ENCODE measurements at regions not wholly inside any gene's neighbourhood (a gene's known extent, or its start where the extent isn't known, plus 50 kb on each side); places are given as distances from the start of the nearest gene placed in this dataset.

DNA sequence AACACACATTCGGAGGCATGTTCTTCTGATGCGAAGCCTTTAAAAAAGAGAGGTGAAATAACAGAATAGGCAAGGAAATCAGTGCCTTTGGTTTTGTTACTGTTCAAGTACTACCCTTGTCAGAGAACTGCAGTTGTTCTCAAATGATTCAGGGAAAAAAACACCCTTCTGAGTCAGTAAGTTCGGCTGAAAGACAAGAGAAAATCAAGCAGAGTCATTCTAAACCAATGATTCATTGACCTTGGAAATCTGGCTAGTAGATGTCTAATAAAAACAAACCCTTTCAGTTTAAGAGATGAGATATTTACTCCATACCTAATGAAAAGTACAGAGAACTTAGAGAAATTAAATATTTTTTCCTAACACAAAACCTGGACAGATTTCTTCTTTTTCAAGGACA lies 72.7 kb upstream of the ABI3BP start:
- Mint-ChIP-seq H3K27ac (ENCODE audit: unreplicated experiment) (no peak overlapping the region), H3K4me3 (ENCODE audit: unreplicated experiment) (no peak overlapping the region), H3K27me3 (ENCODE audit: unreplicated experiment) (no peaks in the 10 kb centered on the region), H3K9me3 (ENCODE audit: unreplicated experiment) (no peaks in the 10 kb centered on the region), H3K4me1 (ENCODE audit: low read depth, unreplicated experiment) (no peaks in the 10 kb centered on the region), H3K36me3 (ENCODE audit: unreplicated experiment) (no peaks in the 10 kb centered on the region)
- TF ChIP-seq, protein P1, sequence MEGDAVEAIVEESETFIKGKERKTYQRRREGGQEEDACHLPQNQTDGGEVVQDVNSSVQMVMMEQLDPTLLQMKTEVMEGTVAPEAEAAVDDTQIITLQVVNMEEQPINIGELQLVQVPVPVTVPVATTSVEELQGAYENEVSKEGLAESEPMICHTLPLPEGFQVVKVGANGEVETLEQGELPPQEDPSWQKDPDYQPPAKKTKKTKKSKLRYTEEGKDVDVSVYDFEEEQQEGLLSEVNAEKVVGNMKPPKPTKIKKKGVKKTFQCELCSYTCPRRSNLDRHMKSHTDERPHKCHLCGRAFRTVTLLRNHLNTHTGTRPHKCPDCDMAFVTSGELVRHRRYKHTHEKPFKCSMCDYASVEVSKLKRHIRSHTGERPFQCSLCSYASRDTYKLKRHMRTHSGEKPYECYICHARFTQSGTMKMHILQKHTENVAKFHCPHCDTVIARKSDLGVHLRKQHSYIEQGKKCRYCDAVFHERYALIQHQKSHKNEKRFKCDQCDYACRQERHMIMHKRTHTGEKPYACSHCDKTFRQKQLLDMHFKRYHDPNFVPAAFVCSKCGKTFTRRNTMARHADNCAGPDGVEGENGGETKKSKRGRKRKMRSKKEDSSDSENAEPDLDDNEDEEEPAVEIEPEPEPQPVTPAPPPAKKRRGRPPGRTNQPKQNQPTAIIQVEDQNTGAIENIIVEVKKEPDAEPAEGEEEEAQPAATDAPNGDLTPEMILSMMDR (IDR thresholded peaks at IDR 0.05; ENCODE audit: partially characterized antibody, unreplicated experiment): no peak
- DNase-seq: no peak

DNA sequence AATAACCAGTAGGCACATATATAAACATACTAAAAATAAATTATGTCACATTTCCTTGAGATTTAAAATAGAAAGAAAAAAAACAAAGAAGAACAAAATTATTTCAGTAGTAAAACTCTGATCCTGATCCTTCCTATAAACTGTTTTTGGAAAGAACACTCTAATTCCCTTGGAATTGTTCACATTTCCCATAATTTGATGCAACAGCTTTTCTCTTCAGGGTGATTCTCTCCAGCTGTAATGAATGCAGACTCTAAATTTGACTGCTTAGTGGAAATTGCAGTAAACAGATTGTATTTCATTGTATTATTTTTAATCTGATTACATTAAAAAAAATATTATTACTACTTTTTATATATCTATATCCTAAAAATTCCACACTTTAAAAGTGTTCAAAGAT lies 70.2 kb upstream of the ABI3BP start:
- peaks cover 9% of the 10 kb centered on the region for H3K36me3 Mint-ChIP-seq (ENCODE audit: unreplicated experiment)
- DNase-seq: no peak
- H3K27me3 Mint-ChIP-seq (ENCODE audit: unreplicated experiment): no peaks in the 10 kb centered on the region
- TF ChIP-seq, protein P1 (IDR thresholded peaks at IDR 0.05; ENCODE audit: partially characterized antibody, unreplicated experiment): no peak
- no peaks in the 10 kb centered on the region for H3K4me1 Mint-ChIP-seq (ENCODE audit: low read depth, unreplicated experiment)
- H3K27ac Mint-ChIP-seq (ENCODE audit: unreplicated experiment): no peak overlapping the region
- no peak overlapping the region for H3K4me3 Mint-ChIP-seq (ENCODE audit: unreplicated experiment)
- H3K9me3 Mint-ChIP-seq (ENCODE audit: unreplicated experiment): no peaks in the 10 kb centered on the region

DNA sequence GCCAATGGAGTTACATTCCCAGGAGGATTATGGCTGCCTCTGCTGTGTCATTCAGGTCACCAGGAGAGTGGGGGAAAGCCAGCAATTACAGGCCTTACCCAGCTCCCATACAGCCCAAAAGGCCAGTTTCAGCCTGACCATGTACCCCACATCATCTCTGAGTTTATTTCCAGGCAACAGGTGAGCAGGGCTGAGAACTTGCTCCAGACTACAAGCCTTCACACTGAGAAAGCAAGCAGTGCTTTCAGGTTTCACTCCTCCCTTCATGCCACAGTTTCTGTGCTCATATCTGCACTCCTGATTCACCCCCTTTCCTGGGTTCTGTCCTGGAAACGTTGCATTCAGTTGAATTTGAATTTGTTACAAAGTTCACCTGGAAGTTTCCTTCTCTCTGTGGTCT lies 68.1 kb upstream of the ABI3BP start:
- no peak for DNase-seq
- Mint-ChIP-seq H3K27ac (ENCODE audit: unreplicated experiment) (no peak overlapping the region), H3K4me3 (ENCODE audit: unreplicated experiment) (no peak overlapping the region), H3K4me1 (ENCODE audit: low read depth, unreplicated experiment) (no peaks in the 10 kb centered on the region), H3K9me3 (ENCODE audit: unreplicated experiment) (peaks cover 2% of the 10 kb centered on the region), H3K27me3 (ENCODE audit: unreplicated experiment) (no peaks in the 10 kb centered on the region), H3K36me3 (ENCODE audit: unreplicated experiment) (peaks cover 9% of the 10 kb centered on the region)
- TF ChIP-seq, protein P1 (IDR thresholded peaks at IDR 0.05; ENCODE audit: partially characterized antibody, unreplicated experiment): no peak

DNA sequence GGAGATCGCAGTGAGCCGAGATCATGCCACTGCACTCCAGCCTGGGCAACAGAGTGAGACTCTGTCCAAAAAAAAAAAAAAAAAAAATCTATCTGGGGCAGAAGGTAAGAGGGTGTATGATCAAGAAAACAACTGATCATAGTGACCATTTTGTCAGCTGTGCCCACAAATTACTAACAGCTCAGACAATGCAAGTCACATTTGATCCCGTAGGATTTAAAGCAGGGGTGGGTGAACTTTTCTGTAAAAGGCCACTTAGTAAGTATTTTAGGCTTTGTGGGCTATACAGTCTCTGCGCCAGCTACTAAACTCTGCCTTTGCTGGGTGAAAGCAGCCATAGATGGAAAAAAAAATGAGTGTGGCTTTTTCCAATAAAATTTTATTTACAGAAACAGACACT lies 57.6 kb upstream of the ABI3BP start:
- no peaks in the 10 kb centered on the region for H3K4me1 Mint-ChIP-seq (ENCODE audit: low read depth, unreplicated experiment)
- no peaks in the 10 kb centered on the region for H3K27me3 Mint-ChIP-seq (ENCODE audit: unreplicated experiment)
- no peak overlapping the region for H3K4me3 Mint-ChIP-seq (ENCODE audit: unreplicated experiment)
- peaks cover 2% of the 10 kb centered on the region for H3K9me3 Mint-ChIP-seq (ENCODE audit: unreplicated experiment)
- no peaks in the 10 kb centered on the region for H3K36me3 Mint-ChIP-seq (ENCODE audit: unreplicated experiment)
- TF ChIP-seq, protein P1 (IDR thresholded peaks at IDR 0.05; ENCODE audit: partially characterized antibody, unreplicated experiment): no peak
- H3K27ac Mint-ChIP-seq (ENCODE audit: unreplicated experiment): no peak overlapping the region
- no peak for DNase-seq

DNA sequence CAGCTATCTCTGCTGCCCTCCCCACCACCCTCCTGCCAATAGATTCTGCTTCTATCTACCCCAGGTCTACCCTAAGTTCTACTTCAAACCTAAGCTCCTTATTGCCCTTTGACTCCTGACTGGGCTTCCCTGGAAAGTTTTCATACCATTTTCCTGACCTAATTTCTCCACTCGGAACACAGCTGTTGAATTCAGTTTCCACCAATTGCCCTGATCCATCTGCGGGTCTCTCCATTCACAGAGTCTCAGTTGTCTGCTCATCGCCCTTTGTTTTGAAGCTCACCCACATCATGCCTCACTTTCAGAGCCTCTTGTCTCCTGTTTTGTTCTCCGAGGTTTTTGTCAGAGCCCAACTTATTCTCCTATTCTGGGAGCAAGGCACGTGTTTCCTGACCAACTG lies 56.8 kb upstream of the ABI3BP start:
- Mint-ChIP-seq H3K9me3 (ENCODE audit: unreplicated experiment) (peaks cover 2% of the 10 kb centered on the region), H3K4me3 (ENCODE audit: unreplicated experiment) (no peak overlapping the region), H3K27ac (ENCODE audit: unreplicated experiment) (no peak overlapping the region), H3K4me1 (ENCODE audit: low read depth, unreplicated experiment) (no peaks in the 10 kb centered on the region), H3K36me3 (ENCODE audit: unreplicated experiment) (no peaks in the 10 kb centered on the region), H3K27me3 (ENCODE audit: unreplicated experiment) (no peaks in the 10 kb centered on the region)
- TF ChIP-seq, protein P1 (IDR thresholded peaks at IDR 0.05; ENCODE audit: partially characterized antibody, unreplicated experiment): no peak
- DNase-seq: no peak

All from glutamatergic neuron (in vitro differentiated cells).